HUES6 (cell line): ENCODE measurements at regions not wholly inside any gene's neighbourhood (a gene's known extent, or its start where the extent isn't known, plus 50 kb on each side); places are given as distances from the start of the nearest gene placed in this dataset.

Experiments
- H3K27ac ChIP-seq: 2 replicates; pipeline ENCODE4 v1.7.0; 2013; ENCODE audit warnings: low read depth, mild to moderate bottlenecking, low read length, inconsistent platforms
- H3K27me3 ChIP-seq: 2 replicates; pipeline ENCODE4 v1.6.1; 2013; ENCODE audit warnings: low read length; ENCODE audit not compliant: control insufficient read depth, insufficient read depth
- H3K36me3 ChIP-seq: 2 replicates; pipeline ENCODE4 v1.6.1; 2013; ENCODE audit warnings: low read length; ENCODE audit not compliant: control insufficient read depth, insufficient read depth
- H3K4me1 ChIP-seq: 2 replicates; pipeline ENCODE4 v1.6.1; 2013; ENCODE audit warnings: low read length; ENCODE audit not compliant: control insufficient read depth, insufficient read depth
- H3K4me3 ChIP-seq: 2 replicates; pipeline ENCODE4 v1.5.1; 2013; ENCODE audit warnings: low read depth, low read length
- H3K9ac ChIP-seq: one replicate; pipeline ENCODE4 v1.6.1; 2013; ENCODE audit warnings: mild to moderate bottlenecking, low read length
- H3K9me3 ChIP-seq: 2 replicates; pipeline ENCODE4 v1.6.1; 2013; ENCODE audit warnings: low read depth, low read length; ENCODE audit not compliant: control insufficient read depth, insufficient read depth

GRCh38 chr11:37689951-37690350 lies 1091.9 kb upstream of the RAG2 start:
- Histone ChIP-seq H3K36me3 (no peaks in the 10 kb centered on the region), H3K9ac (no peak overlapping the region), H3K9me3 (peaks cover 22% of the 10 kb centered on the region), H3K27me3 (no peaks in the 10 kb centered on the region), H3K27ac (no peak overlapping the region), H3K4me1 (no peaks in the 10 kb centered on the region), H3K4me3 (no peak overlapping the region)

GRCh38 chr11:37688456-37688855 lies 1090.4 kb upstream of the RAG2 start:
- Histone ChIP-seq H3K4me3 (no peak overlapping the region), H3K27me3 (no peaks in the 10 kb centered on the region), H3K9me3 (peaks cover 8% of the 10 kb centered on the region; the same call in 1 of the 2 replicates), H3K9ac (no peak overlapping the region), H3K36me3 (no peaks in the 10 kb centered on the region), H3K4me1 (no peaks in the 10 kb centered on the region), H3K27ac (no peak overlapping the region)

DNA sequence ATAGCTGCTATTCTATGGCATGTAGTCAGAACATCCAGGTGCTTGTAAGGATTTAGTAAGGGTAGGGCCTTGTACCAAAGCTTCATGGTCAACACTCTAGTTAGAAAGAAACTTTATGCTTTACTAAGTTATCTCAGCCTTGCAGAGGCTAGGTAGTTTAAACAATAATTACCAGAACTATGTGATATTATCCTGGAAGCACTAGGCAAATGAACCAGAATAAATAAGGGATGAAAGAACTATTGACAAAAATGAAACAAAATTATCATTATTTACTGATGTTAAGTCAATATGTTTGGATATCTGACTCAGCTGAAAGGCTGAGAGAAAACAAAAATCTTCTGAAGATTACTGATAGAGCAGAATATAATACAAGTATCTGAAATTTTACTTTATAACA lies 1089.1 kb upstream of the RAG2 start:
- no peaks in the 10 kb centered on the region for H3K36me3 ChIP-seq
- no peaks in the 10 kb centered on the region for H3K27me3 ChIP-seq
- H3K9me3 ChIP-seq = peaks cover 5% of the 10 kb centered on the region
- no peak overlapping the region for H3K4me3 ChIP-seq
- H3K4me1 ChIP-seq = no peaks in the 10 kb centered on the region
- no peak overlapping the region for H3K9ac ChIP-seq
- no peak overlapping the region for H3K27ac ChIP-seq

DNA sequence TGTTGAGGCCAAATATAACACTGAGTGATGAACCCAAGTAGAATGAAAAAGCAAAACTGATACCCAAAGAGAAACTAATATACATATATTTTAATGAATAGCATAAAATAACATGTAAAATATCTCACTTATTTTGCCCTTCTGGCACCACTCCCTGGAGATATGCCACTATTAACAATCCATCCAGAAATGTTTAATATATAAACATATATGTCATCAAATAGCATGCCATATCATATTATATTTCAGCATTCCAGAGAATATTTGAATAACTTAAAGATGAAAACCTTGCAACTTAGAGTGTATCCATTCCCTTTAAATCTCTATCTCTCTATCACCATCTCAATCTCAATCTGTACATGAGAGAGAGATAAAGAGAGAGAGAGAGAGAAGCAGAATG lies 1073.3 kb upstream of the RAG2 start:
- Histone ChIP-seq H3K9me3 (no peaks in the 10 kb centered on the region), H3K27me3 (no peaks in the 10 kb centered on the region), H3K27ac (no peak overlapping the region), H3K9ac (no peak overlapping the region), H3K4me1 (no peaks in the 10 kb centered on the region), H3K36me3 (no peaks in the 10 kb centered on the region), H3K4me3 (no peak overlapping the region)

DNA sequence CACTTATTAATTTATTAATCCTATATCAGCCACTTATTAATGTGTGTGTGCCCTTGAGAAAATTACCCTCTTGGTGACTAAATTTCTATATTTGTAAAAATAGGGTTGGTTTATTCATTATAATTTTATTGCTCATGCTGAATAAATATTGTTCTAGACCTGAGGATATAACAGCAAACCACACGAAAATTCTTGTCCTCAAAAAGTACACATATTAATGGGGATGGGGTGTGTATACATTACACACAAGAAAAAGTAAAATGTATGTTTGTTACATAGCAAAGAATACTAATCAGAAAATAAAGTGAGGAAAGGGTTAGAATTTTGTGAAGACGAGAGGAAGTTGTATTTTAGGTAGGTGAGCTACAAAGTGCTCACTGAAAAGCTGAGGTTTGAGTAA lies 1068.9 kb upstream of the RAG2 start:
- Histone ChIP-seq H3K4me1 (no peaks in the 10 kb centered on the region), H3K9ac (no peak overlapping the region), H3K27ac (no peak overlapping the region), H3K36me3 (no peaks in the 10 kb centered on the region), H3K27me3 (no peaks in the 10 kb centered on the region), H3K9me3 (no peaks in the 10 kb centered on the region), H3K4me3 (no peak overlapping the region)

- Histone ChIP-seq H3K9ac (no peak overlapping the region), H3K27me3 (no peaks in the 10 kb centered on the region), H3K36me3 (no peaks in the 10 kb centered on the region), H3K9me3 (no peaks in the 10 kb centered on the region), H3K4me1 (no peaks in the 10 kb centered on the region), H3K27ac (no peak overlapping the region), H3K4me3 (no peak overlapping the region)
These were observed 1059.6 kb upstream of the RAG2 start for GRCh38 chr11:37657645-37658044.

DNA sequence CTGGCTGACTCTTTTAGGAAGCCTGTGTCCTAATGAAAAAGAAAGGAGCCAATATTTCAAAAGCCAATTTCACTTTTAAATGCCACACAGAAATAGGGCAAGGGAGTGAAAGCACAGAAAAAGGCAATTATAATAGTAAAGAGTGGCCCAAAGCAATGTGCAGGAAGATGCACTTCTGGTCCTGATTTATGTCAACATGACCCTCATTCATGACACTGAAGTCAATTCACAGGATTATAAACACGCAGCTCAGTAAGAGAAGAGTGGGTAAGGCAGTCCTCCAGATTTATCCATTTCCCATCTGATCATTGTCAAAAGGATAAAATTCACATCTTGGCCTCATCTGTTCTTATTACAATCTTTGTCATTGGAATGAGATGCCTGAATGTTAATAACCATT lies 1049.7 kb upstream of the RAG2 start:
- Histone ChIP-seq H3K27me3 (no peaks in the 10 kb centered on the region), H3K36me3 (no peaks in the 10 kb centered on the region), H3K9me3 (no peaks in the 10 kb centered on the region), H3K4me1 (peaks cover 2% of the 10 kb centered on the region), H3K4me3 (no peak overlapping the region), H3K9ac (no peak overlapping the region), H3K27ac (no peak overlapping the region)

DNA sequence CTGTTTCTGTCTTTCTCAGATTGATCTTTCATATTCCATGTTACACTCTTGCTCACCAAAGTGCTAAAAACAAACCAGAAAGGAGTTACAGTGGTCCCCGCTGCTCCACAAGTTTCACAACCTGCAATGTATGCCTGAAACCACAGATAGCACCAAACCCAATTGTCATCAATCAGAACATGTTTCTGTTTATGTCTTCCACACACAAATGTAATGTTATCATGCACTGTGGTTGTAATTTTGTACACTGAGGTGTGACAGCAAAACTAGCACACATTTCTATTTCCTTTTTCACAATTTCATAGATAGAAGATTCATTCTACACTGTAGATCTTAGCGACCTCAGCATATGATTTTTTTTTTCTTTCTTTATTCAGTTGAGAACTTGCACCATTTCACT lies 1045.9 kb upstream of the RAG2 start:
- Histone ChIP-seq H3K27ac (no peak overlapping the region), H3K36me3 (no peaks in the 10 kb centered on the region), H3K9ac (no peak overlapping the region), H3K4me1 (no peaks in the 10 kb centered on the region; the same call in 1 of the 2 replicates), H3K9me3 (no peaks in the 10 kb centered on the region), H3K4me3 (no peak overlapping the region), H3K27me3 (no peaks in the 10 kb centered on the region)

DNA sequence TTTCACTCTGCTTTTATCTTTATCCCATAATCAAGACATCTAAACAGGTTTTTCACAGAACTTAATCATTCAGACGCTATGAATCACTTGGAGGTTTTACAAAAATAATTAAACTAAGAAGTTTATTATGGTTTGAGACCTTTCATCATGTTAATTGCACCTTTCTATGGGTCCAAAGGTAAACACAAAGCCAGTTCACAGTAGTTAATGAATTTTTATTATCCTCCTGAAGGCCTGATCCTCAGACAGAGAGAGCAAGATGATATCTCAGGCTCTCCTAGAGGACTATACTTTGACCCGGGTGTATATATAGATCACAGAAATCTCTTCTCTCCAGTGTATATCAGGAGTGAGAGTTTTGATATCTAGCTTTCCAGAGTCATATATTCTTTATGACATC lies 1044.3 kb upstream of the RAG2 start:
- Histone ChIP-seq H3K9me3 (no peaks in the 10 kb centered on the region), H3K36me3 (no peaks in the 10 kb centered on the region), H3K27me3 (no peaks in the 10 kb centered on the region), H3K4me1 (no peaks in the 10 kb centered on the region), H3K9ac (no peak overlapping the region), H3K4me3 (no peak overlapping the region), H3K27ac (no peak overlapping the region)

- no peaks in the 10 kb centered on the region for H3K4me1 ChIP-seq
- no peak overlapping the region for H3K27ac ChIP-seq
- no peaks in the 10 kb centered on the region for H3K27me3 ChIP-seq
- H3K9ac ChIP-seq = no peak overlapping the region
- H3K36me3 ChIP-seq = no peaks in the 10 kb centered on the region
- H3K4me3 ChIP-seq = no peak overlapping the region
- H3K9me3 ChIP-seq = no peaks in the 10 kb centered on the region
These were observed 1034.7 kb upstream of the RAG2 start for GRCh38 chr11:37632748-37633147.

- no peak overlapping the region for H3K9ac ChIP-seq
- H3K27me3 ChIP-seq = no peaks in the 10 kb centered on the region
- H3K4me1 ChIP-seq = no peaks in the 10 kb centered on the region
- no peak overlapping the region for H3K4me3 ChIP-seq
- no peaks in the 10 kb centered on the region for H3K9me3 ChIP-seq
- H3K27ac ChIP-seq = no peak overlapping the region
- H3K36me3 ChIP-seq = no peaks in the 10 kb centered on the region
These were observed 1032.8 kb upstream of the RAG2 start for GRCh38 chr11:37630866-37631265.

DNA sequence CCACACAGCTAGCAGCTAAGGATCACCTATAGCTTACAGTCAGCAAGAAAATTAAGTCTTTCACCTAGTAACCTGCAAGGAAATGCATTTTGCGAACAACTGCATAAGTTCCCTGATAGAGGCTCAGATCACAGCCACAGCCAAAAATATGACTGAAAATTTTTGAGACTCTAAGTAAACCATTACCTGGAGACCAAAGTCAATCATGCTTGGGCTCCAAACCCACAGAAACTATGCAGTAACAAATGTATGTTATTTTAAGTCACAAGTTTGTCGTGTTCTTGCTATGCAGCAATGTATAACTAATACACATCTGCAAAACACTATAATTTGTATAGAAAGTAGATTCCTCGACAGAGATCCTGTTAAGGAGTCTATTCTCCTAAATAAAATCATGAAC lies 1025.7 kb upstream of the RAG2 start:
- no peaks in the 10 kb centered on the region; the same call in 1 of the 2 replicates for H3K4me1 ChIP-seq
- no peak overlapping the region for H3K4me3 ChIP-seq
- no peaks in the 10 kb centered on the region for H3K36me3 ChIP-seq
- no peak overlapping the region for H3K27ac ChIP-seq
- H3K9me3 ChIP-seq = no peaks in the 10 kb centered on the region
- H3K9ac ChIP-seq = no peak overlapping the region
- H3K27me3 ChIP-seq = peaks cover 8% of the 10 kb centered on the region
